ENCODE measurements at regions not wholly inside any gene's neighbourhood (a gene's known extent, or its start where the extent isn't known, plus 50 kb on each side); places are given as distances from the start of the nearest gene placed in this dataset.

GRCh38 chr2:120586507-120587278, 149.0 kb upstream of the GLI2 start:
- TF ChIP-seq CTCF (IDR thresholded peaks at IDR 0.05) (no peak), POLR2AphosphoS5 (IDR thresholded peaks at IDR 0.05; ENCODE audit: insufficient read depth in 1 of 2, low read depth in 1 of 2) (no peak), POLR2A (IDR thresholded peaks at IDR 0.05) (no peak)

Data from vagina (tissue), 2 donors.